Uterus (tissue), 2 donors: ENCODE measurements at regions not wholly inside any gene's neighbourhood (a gene's known extent, or its start where the extent isn't known, plus 50 kb on each side); places are given as distances from the start of the nearest gene placed in this dataset.

Experiments used
- CTCF ChIP-seq, 4 experiments: fragments of 200-600 bp in 2 of 4; fragments of 450-650 bp in 2 of 4; sonication (generic) in 2 of 4; IDR thresholded peaks; one replicate each; pipeline ENCODE4 v1.5.1; 2016 to 2019; ENCODE audit warnings: antibody characterized with exemption in 4 of 4, mild to moderate bottlenecking in 2 of 4, moderate library complexity in 1 of 4
- POLR2A ChIP-seq, 2 donors: fragments of 450-650 bp; IDR thresholded peaks; one replicate each; pipeline ENCODE4 v1.6.1; 2016; ENCODE audit warnings: antibody characterized with exemption in 2 of 2, mild to moderate bottlenecking in 1 of 2, moderate library complexity in 1 of 2

GRCh38 chr6:95698271-95698670 lies 120.9 kb downstream of the MANEA start:
- TF ChIP-seq CTCF (IDR thresholded peaks at IDR 0.05), result no peak
- no peak for TF ChIP-seq POLR2A (IDR thresholded peaks at IDR 0.05)
